Body of pancreas (tissue), 4 donors: ENCODE measurements at regions not wholly inside any gene's neighbourhood (a gene's known extent, or its start where the extent isn't known, plus 50 kb on each side); places are given as distances from the start of the nearest gene placed in this dataset.
"Not testable (repeated sequence)": the region's sequence is repeated elsewhere in the genome, so short reads cannot be mapped to it uniquely, and the experiment has no call there.

ENCODE experiments used
- POLR2A ChIP-seq, 3 donors: fragments of 450-650 bp; IDR thresholded peaks; one replicate each; pipeline ENCODE4 v1.6.1; 2016; ENCODE audit warnings: antibody characterized with exemption in 3 of 3, mild to moderate bottlenecking in 2 of 3
- TF ChIP-seq, protein P1 (sequence below), 7 experiments: fragments of 450-650 bp in 4 of 7; fragments of 200-600 bp in 3 of 7; sonication (generic) in 3 of 7; IDR thresholded peaks; one replicate each; pipeline ENCODE4 v1.5.1; 2016 to 2019; ENCODE audit warnings: antibody characterized with exemption in 7 of 7

DNA sequence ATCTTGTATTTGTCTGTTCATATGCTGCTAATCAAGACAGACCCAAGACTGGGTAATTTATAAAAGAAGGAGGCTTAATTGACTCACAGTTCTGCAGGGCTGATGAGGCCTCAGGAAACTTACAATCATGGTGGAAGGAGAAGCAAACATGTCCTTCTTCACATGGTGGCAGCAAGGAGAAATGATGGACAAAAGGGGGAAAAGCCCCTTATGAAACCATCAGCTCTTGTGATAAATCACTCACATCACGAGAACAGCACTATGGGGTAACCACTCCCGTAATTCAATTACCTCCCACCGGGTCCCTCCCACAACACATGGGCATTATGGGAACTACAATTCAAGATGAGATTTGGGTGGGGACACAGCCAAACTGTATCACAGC is 117.0 kb downstream of the TTC6 start:
- TF ChIP-seq, protein P1, sequence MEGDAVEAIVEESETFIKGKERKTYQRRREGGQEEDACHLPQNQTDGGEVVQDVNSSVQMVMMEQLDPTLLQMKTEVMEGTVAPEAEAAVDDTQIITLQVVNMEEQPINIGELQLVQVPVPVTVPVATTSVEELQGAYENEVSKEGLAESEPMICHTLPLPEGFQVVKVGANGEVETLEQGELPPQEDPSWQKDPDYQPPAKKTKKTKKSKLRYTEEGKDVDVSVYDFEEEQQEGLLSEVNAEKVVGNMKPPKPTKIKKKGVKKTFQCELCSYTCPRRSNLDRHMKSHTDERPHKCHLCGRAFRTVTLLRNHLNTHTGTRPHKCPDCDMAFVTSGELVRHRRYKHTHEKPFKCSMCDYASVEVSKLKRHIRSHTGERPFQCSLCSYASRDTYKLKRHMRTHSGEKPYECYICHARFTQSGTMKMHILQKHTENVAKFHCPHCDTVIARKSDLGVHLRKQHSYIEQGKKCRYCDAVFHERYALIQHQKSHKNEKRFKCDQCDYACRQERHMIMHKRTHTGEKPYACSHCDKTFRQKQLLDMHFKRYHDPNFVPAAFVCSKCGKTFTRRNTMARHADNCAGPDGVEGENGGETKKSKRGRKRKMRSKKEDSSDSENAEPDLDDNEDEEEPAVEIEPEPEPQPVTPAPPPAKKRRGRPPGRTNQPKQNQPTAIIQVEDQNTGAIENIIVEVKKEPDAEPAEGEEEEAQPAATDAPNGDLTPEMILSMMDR (IDR thresholded peaks at IDR 0.05), result not testable (repeated sequence)
- not testable (repeated sequence) for TF ChIP-seq POLR2A (IDR thresholded peaks at IDR 0.05)
